Esophagus muscularis mucosa (tissue), 3 donors: ENCODE measurements at regions not wholly inside any gene's neighbourhood (a gene's known extent, or its start where the extent isn't known, plus 50 kb on each side); places are given as distances from the start of the nearest gene placed in this dataset.

Source experiments
- POLR2A ChIP-seq: fragments of 450-650 bp; IDR thresholded peaks from one replicate; pipeline ENCODE4 v1.6.1; 2017; ENCODE audit warnings: antibody characterized with exemption, moderate library complexity, mild to moderate bottlenecking, low read depth
- POLR2AphosphoS5 ChIP-seq, 2 donors: sonication (generic); formaldehyde crosslinking; IDR thresholded peaks; one replicate each; pipeline ENCODE4 v1.6.1; 2017; ENCODE audit warnings: antibody characterized with exemption in 2 of 2
- TF ChIP-seq, protein P1 (sequence below), 3 experiments: fragments of 200-600 bp in 2 of 3; fragments of 450-650 bp in 1 of 3; sonication (generic) in 2 of 3; IDR thresholded peaks; one replicate each; pipeline ENCODE4 v1.5.1; 2017 to 2019; ENCODE audit warnings: antibody characterized with exemption in 3 of 3, mild to moderate bottlenecking in 2 of 3, moderate library complexity in 1 of 3

- TF ChIP-seq, protein P1, sequence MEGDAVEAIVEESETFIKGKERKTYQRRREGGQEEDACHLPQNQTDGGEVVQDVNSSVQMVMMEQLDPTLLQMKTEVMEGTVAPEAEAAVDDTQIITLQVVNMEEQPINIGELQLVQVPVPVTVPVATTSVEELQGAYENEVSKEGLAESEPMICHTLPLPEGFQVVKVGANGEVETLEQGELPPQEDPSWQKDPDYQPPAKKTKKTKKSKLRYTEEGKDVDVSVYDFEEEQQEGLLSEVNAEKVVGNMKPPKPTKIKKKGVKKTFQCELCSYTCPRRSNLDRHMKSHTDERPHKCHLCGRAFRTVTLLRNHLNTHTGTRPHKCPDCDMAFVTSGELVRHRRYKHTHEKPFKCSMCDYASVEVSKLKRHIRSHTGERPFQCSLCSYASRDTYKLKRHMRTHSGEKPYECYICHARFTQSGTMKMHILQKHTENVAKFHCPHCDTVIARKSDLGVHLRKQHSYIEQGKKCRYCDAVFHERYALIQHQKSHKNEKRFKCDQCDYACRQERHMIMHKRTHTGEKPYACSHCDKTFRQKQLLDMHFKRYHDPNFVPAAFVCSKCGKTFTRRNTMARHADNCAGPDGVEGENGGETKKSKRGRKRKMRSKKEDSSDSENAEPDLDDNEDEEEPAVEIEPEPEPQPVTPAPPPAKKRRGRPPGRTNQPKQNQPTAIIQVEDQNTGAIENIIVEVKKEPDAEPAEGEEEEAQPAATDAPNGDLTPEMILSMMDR (IDR thresholded peaks at IDR 0.05) = no peak
- TF ChIP-seq POLR2AphosphoS5 (IDR thresholded peaks at IDR 0.05) (no peak), POLR2A (no peak)
These were observed 167.6 kb upstream of the FAM20A start for GRCh38 chr17:68768804-68769203.
